ENCODE measurements at regions not wholly inside any gene's neighbourhood (a gene's known extent, or its start where the extent isn't known, plus 50 kb on each side); places are given as distances from the start of the nearest gene placed in this dataset.

- Histone ChIP-seq H3K4me1 (ENCODE audit: insufficient read depth, low read length) (no peaks in the 10 kb centered on the region), H4K20me1 (ENCODE audit: control insufficient read depth, insufficient read depth, insufficient read length) (no peaks in the 10 kb centered on the region), H3T11ph (ENCODE audit: low read length) (no peak overlapping the region), H3K23me2 (ENCODE audit: insufficient read length, low read depth, low read length, poor library complexity, severe bottlenecking) (no peaks in the 10 kb centered on the region), H3K56ac (ENCODE audit: insufficient read length, low read depth, low read length) (no peak overlapping the region), H2BK120ac (ENCODE audit: low read depth, low read length, poor library complexity, severe bottlenecking) (no peak overlapping the region), H3K79me1 (ENCODE audit: insufficient read depth, low read depth, low read length, poor library complexity, severe bottlenecking) (no peaks in the 10 kb centered on the region), H3K27ac (ENCODE audit: insufficient read length, low read depth, low read length) (no peak overlapping the region), H3K23ac (ENCODE audit: insufficient read length, low read depth, low read length) (no peak overlapping the region), H3K4me2 (ENCODE audit: insufficient read depth, insufficient read length, low read length) (no peak overlapping the region), H4K91ac (ENCODE audit: insufficient read length, low read depth, low read length) (no peak overlapping the region), H2BK12ac (ENCODE audit: insufficient read length, low read depth, low read length) (no peak overlapping the region), H2AK5ac (ENCODE audit: insufficient read length, low read length) (no peak overlapping the region), H3K79me2 (ENCODE audit: insufficient read depth, low read length) (no peaks in the 10 kb centered on the region), H2AFZ (ENCODE audit: low read length) (no peak overlapping the region), H2BK15ac (ENCODE audit: low read depth, low read length) (no peak overlapping the region), H3K4ac (ENCODE audit: low read depth, low read length) (no peak overlapping the region), H3K27me3 (ENCODE audit: insufficient read depth, low read length) (no peaks in the 10 kb centered on the region), H3K9me3 (ENCODE audit: control insufficient read depth, low read depth, low read length) (no peaks in the 10 kb centered on the region), H3K18ac (ENCODE audit: insufficient read length, low read depth, low read length) (no peak overlapping the region), H2BK5ac (ENCODE audit: insufficient read length, low read length) (no peak overlapping the region), H4K5ac (ENCODE audit: insufficient read length, low read depth, low read length) (no peak overlapping the region), H3K9ac (ENCODE audit: extremely low read depth, insufficient read length, low read length) (no peak overlapping the region), H2BK20ac (ENCODE audit: low read depth, low read length, poor library complexity, severe bottlenecking) (no peak overlapping the region), H4K8ac (replicated peaks; ENCODE audit: insufficient read length, low read depth, low read length) (no peak overlapping the region), H3K14ac (ENCODE audit: insufficient read depth, low read length) (no peak overlapping the region)
- Mint-ChIP-seq H3K4me3 (no peak overlapping the region), H3K27ac (no peak overlapping the region), H3K4me1 (peaks cover 5 to 6% of the 10 kb centered on the region in 2 experiments; a peak in 3 of 4 replicates), H3K9me3 (no peaks in the 10 kb centered on the region), H3K36me3 (ENCODE audit: insufficient read depth in 1 of 3, low read depth in 3 of 3) (no peaks in the 10 kb centered on the region), H3K27me3 (ENCODE audit: low read depth) (peaks cover 5% of the 10 kb centered on the region)
- WGBS (ENCODE audit: extremely low coverage, insufficient read length, low lambda C conversion rate): no CpG with 5 or more reads among the region's 12 CpGs
- no peak for DNase-seq
- no peak for TF ChIP-seq CTCF (conservative IDR thresholded peaks at IDR 0.05)
Measured at GRCh38 chr11:15896026-15896425, 460.3 kb downstream of the SOX6 start.

All from H9 (cell line).